Activated B cell treated with CpG ODN at 0.5 μM for 24 hours (primary cell): ENCODE measurements at regions not wholly inside any gene's neighbourhood (a gene's known extent, or its start where the extent isn't known, plus 50 kb on each side); places are given as distances from the start of the nearest gene placed in this dataset.
"Not testable (repeated sequence)": the region's sequence is repeated elsewhere in the genome, so short reads cannot be mapped to it uniquely, and the experiment has no call there.

Experiments
- ATAC-seq: fragments of 200-7000 bp; cut with Tn5 transposase; one replicate; pipeline ENCODE4 v1.10.0; 2021; ENCODE audit warnings: low read depth, mild to moderate bottlenecking, moderate library complexity
- CTCF ChIA-PET: fragments of 350-600 bp; sonication (Branson Sonifier 250); formaldehyde crosslinking; loops from one replicate; lab custom pipeline; 2021; ENCODE audit warnings: antibody characterized with exemption; lab: Charles Lee
- POLR2A ChIA-PET: fragments of 350-600 bp; sonication (Branson Sonifier 250); formaldehyde crosslinking; loops from one replicate; lab custom pipeline; 2021; ENCODE audit warnings: antibody characterized with exemption; lab: Charles Lee
- DNase-seq: peaks from one replicate; pipeline ENCODE4 v3.0.0; 2022
- H3K27ac Mint-ChIP-seq: one replicate; pipeline ENCODE4 v1.8.0; 2020; ENCODE audit warnings: mixed read lengths
- H3K27me3 Mint-ChIP-seq: one replicate; pipeline ENCODE4 v1.8.0; 2021; ENCODE audit warnings: mixed read lengths
- H3K36me3 Mint-ChIP-seq: one replicate; pipeline ENCODE4 v1.8.0; 2021; ENCODE audit warnings: low read depth, mixed read lengths
- H3K4me1 Mint-ChIP-seq: one replicate; pipeline ENCODE4 v1.8.0; 2021; ENCODE audit warnings: mixed read lengths
- H3K4me3 Mint-ChIP-seq: one replicate; pipeline ENCODE4 v1.8.0; 2020; ENCODE audit warnings: mild to moderate bottlenecking, mixed read lengths
- H3K9me3 Mint-ChIP-seq: one replicate; pipeline ENCODE4 v1.8.0; 2020; ENCODE audit warnings: mixed read lengths
- CTCF ChIP-seq: fragments of 200-600 bp; IDR thresholded peaks from one replicate; pipeline ENCODE4 v1.8.0; 2022; ENCODE audit warnings: antibody characterized with exemption, mild to moderate bottlenecking
- intact Hi-C: fragments of 100-400 bp; cut with micrococcal nuclease; formaldehyde crosslinking; loops from one replicate; pipeline ENCODE4 v1.15.1; 2024

- TF ChIP-seq CTCF: no peak
- H3K4me1 Mint-ChIP-seq: peaks cover 20% of the 10 kb centered on the region
- H3K9me3 Mint-ChIP-seq: peaks cover 3% of the 10 kb centered on the region
- no peak overlapping the region for H3K27ac Mint-ChIP-seq
- H3K36me3 Mint-ChIP-seq: no peaks in the 10 kb centered on the region
- no peak for ATAC-seq
- no peaks in the 10 kb centered on the region for H3K27me3 Mint-ChIP-seq
- H3K4me3 Mint-ChIP-seq: no peak overlapping the region
- DNase-seq: no peak
- ChIA-PET POLR2A (no interaction called here), CTCF (interaction anchor here (0.7 kb wide), 1 partner anchor 25 kb away, joined by 4 read pairs; no protein-coding TSS in a partner anchor)
- intact Hi-C loops: no loop called here
Measured at GRCh38 chr7:28332046-28332445, 80.3 kb upstream of the CREB5 start.

- H3K36me3 Mint-ChIP-seq, H3K27me3 Mint-ChIP-seq, H3K4me3 Mint-ChIP-seq, DNase-seq, H3K9me3 Mint-ChIP-seq, POLR2A ChIA-PET, intact Hi-C loops, ATAC-seq, H3K27ac Mint-ChIP-seq: not testable (repeated sequence)
- H3K4me1 Mint-ChIP-seq: peaks cover 20% of the 10 kb centered on the region
- CTCF ChIA-PET: interaction anchor here (1.2 kb wide), 1 partner anchor 19 kb away, joined by 3 read pairs; no protein-coding TSS in a partner anchor
Measured at GRCh38 chr7:28333548-28333947, 78.8 kb upstream of the CREB5 start.

GRCh38 chr7:28336806-28337205, 75.5 kb upstream of the CREB5 start:
- H3K9me3 Mint-ChIP-seq: peaks cover 3% of the 10 kb centered on the region
- DNase-seq (no peak), ATAC-seq (no peak)
- H3K27me3 Mint-ChIP-seq: peaks cover 3% of the 10 kb centered on the region
- H3K36me3 Mint-ChIP-seq: no peaks in the 10 kb centered on the region
- H3K27ac Mint-ChIP-seq: no peak overlapping the region
- TF ChIP-seq CTCF: no peak
- no peaks in the 10 kb centered on the region for H3K4me1 Mint-ChIP-seq
- POLR2A ChIA-PET: no interaction called here
- intact Hi-C loops: no loop called here
- no peak overlapping the region for H3K4me3 Mint-ChIP-seq
- CTCF ChIA-PET: no interaction called here

GRCh38 chr7:28338041-28338440, 74.3 kb upstream of the CREB5 start:
- ATAC-seq (no peak), DNase-seq (no peak)
- Mint-ChIP-seq H3K27ac (no peak overlapping the region), H3K27me3 (peaks cover 3% of the 10 kb centered on the region), H3K9me3 (peaks cover 3% of the 10 kb centered on the region), H3K36me3 (no peaks in the 10 kb centered on the region), H3K4me3 (no peak overlapping the region), H3K4me1 (no peaks in the 10 kb centered on the region)
- no peak for TF ChIP-seq CTCF
- POLR2A ChIA-PET: no interaction called here
- intact Hi-C loops: no loop called here
- CTCF ChIA-PET: no interaction called here

- POLR2A ChIA-PET: no interaction called here
Measured at GRCh38 chr7:28343462-28343861, 68.9 kb upstream of the CREB5 start.

More at GRCh38 chr7:28343462-28343861, 68.9 kb upstream of the CREB5 start:
- TF ChIP-seq CTCF: no peak
- H3K27ac Mint-ChIP-seq: no peak overlapping the region
- H3K27me3 Mint-ChIP-seq: peaks cover 9% of the 10 kb centered on the region
- intact Hi-C loops: no loop called here
- H3K4me1 Mint-ChIP-seq: no peaks in the 10 kb centered on the region
- DNase-seq (no peak), ATAC-seq (no peak)
- H3K9me3 Mint-ChIP-seq: no peaks in the 10 kb centered on the region
- CTCF ChIA-PET: no interaction called here
- no peak overlapping the region for H3K4me3 Mint-ChIP-seq
- H3K36me3 Mint-ChIP-seq: no peaks in the 10 kb centered on the region
